ENCODE measurements at regions not wholly inside any gene's neighbourhood (a gene's known extent, or its start where the extent isn't known, plus 50 kb on each side); places are given as distances from the start of the nearest gene placed in this dataset.

DNA sequence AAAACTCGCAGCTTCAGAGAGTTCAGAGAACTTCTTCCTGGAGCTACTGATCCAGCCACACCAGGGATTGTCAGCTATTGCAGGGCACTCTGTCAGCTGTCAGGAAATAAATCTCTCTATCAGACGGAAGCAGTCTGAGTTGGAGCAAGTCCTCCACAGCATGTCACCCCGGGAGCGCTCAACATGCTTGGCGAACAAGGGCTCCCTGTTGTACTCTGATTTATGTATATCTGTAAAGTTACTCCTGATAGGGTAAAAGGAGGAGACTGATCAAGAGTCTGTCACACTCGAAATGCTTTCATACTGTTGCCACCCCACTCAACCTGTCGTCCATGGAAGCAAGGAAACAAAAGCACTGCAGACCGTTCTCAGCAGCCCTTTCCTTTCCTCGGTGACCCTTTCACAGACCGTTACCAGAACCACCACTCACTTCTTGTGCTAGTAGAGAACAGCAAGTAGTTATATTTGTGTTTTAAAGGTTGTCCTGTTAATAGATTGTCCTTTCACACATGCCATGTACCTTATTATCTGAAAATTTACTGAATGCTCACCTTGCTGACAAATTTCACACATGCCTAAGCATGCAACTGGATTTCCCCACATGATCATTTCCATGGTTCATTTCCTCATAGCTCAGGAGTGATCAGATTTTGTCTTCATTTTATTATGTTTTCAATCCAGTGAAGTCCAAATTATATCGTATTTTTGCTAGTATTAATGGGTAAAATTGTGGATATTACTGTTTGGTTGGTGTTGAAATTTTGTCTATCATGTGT is 2108.9 kb upstream of the TENM3 start:
- DNase-seq (ENCODE audit: low read depth), result peak; percentile 42

DNA sequence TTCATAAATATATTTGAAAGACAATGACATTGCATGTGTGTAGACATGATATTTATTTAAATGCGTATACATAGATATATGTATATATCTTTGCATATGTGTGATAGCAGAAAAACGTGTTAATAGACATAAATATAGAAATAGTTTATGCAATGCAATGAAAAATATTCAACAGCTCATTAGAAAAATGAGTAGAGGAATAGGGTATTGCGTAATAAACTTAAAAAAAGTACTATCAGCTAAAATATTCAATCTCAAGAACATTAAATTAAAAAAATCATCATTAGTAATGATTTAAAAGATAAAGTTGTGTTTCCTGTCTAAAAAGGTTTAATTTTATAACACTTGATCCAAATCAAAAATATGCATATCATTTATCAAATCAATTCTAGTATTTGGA is 2101.5 kb upstream of the TENM3 start:
- no peak for DNase-seq (ENCODE audit: low read depth)

DNA sequence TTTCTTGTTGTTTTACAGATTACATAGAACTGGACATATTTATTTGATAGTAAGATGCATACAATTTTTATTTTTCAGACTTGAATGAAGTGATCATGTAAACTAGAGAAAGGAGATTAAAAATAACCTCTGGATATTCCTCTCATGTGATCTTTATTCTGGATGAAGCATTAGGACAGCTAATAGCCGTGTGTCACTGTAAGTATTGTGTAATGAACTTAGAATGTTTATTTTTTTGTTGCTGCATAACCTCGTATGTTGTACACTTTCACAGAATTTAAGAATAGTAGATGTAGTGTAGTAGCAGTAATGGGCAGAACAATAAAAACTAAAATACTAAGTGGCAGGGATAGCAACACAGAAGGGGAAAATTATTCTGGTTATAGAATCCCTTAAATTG is 2094.5 kb upstream of the TENM3 start:
- DNase-seq (ENCODE audit: low read depth), result no peak

DNA sequence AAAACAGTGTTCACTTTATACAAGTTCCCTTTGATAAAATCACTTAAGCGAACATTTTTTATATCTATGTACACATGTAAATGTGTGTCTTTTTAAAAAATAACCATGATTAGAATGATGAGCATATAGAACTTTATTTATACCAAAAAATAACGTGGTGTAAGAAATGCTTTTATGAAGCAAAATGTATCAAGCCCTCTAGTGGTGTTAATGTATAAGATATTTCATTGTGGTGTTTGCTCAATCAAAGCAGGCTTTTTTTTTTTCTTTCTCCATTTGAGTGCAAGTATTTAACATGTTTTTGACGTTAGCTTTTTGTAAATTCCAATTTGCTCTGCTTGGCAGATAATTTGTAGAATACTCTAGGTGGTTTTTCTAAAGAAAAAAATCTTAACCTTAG is 2092.4 kb upstream of the TENM3 start:
- no peak for DNase-seq (ENCODE audit: low read depth)

DNA sequence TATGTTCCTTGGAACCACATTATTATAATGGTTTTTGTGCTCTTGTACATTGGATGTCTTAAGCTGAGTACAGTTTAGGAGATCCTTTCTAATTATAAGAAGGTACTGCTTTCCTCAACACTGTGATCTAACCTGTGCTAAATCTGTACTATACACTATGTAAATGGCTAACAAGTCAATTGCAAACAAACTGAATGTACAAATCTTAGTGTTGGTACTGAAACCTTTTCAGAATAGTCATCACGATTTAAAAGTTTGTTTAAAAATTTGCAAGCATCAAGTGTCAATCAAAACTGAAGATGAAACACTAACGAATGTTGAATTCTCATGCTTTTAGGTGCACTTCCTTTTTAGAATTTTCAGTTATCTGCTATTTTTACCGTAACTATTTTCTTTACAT is 2090.4 kb upstream of the TENM3 start:
- no peak for DNase-seq (ENCODE audit: low read depth)

DNA sequence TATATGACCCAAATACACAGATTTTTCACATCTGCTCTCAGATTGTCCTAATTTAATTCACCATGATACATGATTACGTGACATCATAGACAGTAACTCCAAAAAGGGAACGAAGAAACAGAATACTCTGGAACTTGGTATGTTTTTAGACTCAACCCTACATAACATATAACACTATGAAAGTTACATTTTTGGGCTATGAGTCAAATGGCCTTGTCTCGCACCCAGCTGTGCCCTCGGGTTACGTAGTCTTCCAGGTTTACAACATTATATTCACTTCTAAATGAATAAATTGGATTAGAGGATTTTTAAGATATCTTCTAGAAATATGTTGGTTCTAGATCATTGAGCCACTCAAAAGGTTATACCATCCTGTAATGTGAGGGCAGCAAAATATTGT is 2089.6 kb upstream of the TENM3 start:
- no peak for DNase-seq (ENCODE audit: low read depth)

DNA sequence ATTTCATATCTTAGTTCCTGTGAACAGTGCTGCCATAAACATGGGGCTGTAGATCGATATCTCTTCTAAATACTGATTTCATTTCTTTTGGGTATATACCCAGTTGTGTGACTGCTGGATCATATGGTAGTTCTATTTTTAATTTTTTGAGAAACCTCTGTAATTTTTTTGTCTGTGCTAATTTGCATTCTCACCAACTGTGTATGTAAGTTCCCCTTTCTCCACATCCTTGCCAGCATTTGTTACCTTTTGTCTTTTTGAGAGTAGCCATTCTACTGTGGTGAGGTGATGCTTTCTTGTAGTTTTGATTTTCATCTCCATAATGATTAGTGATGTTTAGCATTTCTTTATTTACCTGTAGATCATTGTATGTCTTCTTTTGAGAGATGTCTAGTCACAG is 2086.5 kb upstream of the TENM3 start:
- DNase-seq (ENCODE audit: low read depth), result no peak

DNA sequence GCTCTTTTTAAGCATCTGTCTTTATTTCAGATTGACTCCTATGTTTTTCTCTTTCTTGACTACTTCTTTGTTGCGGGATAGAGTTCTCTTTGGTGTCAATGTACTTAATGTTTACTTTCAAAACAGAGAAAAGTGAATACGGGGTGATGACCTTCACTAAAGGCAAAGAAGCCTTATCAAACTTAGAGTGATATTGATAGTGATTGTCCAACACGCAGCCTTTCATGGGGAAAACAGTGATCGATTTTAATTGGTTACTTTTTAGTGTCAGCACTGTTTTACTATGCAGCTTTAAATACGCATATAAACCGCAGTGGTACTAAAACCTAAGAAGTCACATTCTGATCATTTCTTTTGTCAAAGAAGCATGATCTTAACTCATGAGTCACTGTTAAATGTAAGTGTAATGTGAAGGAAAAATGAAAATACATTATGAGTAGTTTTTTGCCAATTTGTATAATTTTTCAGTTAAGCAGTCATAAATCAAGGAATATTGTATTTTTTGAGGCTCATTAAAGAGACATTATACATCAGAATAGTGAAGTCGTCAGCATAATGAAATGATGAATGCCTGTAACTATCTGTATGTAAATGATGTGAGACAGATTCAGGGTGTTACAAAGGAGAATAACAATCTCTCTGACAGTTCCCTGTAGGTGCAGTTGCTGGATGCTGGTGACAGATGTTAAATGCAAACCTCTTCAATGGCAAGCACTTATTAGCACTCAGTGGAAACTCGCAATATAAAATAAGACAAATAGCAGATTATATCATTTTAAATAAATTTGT is 2082.8 kb upstream of the TENM3 start:
- no peak for DNase-seq (ENCODE audit: low read depth)

DNA sequence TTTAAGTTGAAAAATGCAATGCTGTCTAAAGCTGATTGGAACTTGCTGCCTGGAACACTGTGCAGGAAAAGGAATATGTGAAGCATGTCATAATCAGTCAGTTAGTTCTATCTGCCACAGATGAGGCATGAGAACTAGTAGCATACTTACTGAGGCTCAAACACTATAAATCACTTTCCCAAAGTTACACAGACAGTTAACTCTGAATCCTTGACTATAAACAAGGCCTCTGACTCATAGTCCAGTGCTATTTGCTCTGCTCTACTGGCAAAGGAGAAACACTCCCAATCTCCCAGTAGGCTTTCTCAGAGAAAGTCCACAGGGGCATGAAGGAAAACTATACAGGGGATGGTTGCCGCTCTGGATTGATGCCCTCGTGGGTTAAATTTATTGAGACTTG is 2078.4 kb upstream of the TENM3 start:
- no peak for DNase-seq (ENCODE audit: low read depth)

DNA sequence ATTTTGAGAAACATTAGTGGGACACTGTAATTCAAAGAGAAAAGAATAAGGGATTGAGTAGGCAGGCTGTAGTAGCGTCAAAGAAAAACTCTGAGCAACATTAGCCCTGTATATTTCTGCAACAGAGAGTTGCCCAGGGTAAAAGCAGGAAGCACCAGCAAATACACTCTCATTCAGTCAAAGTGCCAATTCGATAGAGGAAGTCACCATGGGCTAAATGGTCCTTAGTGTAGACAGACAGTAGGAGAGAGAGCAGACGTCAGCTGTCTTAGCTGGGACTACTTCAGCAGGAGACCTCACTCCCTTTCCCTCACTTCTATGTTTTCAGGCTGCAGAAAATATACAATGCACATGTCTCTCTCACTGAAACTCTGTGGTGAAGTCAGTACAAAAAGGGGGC is 2073.8 kb upstream of the TENM3 start:
- DNase-seq (ENCODE audit: low read depth), result no peak

DNA sequence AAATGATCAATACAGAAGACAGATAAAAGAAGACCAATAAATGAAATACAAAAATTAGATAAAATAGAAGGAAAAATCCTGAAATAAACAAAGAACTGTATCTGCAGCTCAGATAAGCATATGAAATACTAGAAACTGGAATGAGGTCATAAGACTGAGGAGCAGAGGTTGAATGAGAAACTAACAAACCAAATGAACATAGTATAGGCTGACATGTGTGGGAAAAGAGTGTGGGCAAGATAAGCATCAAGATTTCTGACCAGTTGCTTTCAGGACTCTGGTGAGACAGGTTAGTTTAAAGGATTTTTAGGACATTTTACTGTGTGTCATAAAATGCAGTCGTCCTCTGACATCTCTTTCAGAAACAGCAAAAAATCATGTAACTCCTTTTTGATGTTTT is 2073.2 kb upstream of the TENM3 start:
- DNase-seq (ENCODE audit: low read depth), result no peak

DNA sequence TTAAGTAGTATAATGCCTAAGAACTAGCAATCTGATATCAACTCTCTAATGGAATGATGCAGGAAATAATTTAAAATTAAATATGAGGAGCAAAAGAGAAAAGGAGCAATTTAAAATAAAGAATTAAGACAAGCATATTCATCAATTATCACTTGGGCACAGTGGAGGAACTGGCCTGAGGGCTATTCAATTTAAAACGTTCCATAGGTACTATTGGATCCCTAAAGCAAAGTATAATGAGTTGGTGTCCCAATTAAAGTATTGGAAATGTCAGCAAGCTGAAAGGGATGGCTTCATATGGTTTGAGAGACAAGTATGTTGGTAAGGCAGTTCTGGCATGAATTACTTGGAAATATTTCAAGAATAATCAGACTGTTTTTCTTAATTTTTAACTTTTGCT is 2064.1 kb upstream of the TENM3 start:
- DNase-seq (ENCODE audit: low read depth), result no peak

DNA sequence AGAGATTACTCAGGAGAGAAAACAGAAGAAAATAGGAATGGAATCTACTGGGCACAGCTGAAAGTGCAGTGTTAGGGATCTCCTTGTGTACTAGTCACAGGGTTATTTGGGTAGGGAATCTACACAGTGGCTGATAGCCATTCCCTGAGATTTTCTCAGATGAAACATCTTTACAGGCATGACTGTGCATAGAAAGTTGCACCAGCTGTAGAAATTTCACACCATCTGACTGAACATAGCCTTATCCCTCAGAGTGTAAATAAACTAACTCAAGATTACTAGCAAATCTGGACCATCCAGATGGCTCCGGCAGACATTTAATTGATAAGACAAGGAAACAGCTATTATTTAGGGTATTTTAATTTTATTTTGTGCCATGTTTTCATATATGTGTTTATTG is 2053.5 kb upstream of the TENM3 start:
- DNase-seq (ENCODE audit: low read depth), result no peak

DNA sequence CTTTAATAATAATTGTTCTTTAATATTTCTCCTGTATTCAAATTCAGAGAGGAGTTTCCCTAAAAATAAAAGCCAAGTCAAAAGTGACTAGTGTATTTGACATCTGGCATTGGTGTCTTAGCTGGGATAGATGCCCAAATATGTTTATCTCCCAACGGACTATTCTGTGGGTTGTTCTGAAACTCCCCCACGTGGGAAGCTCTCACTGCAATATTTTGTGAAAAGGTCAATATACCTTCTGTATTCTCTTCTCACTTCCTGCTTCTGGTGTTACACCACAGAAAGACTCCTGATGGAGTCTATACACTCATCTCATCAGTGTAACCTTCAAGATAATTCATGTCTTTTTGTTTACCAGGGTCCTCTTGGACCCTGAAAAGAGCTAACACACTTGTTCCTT is 2052.8 kb upstream of the TENM3 start:
- DNase-seq (ENCODE audit: low read depth), result no peak

DNA sequence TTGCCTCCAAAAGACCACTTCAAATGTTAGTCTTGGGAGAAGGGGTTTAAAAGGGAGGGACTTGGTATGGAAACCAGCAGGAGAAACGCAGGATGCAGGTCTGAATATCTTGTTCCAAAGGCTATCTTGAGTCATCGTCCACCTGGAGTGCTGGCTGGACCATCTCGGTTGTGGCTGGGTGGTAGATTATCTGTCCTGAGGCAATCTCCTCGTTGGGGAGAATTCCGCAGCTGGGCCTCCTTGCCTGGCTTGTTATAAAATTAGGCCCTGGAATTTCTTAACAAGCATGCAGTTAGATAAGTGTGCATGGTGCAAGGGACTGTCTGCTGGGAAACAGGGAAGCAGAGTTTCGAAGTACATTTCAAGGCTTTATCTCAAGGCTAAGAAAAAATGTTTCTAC is 2045.7 kb upstream of the TENM3 start:
- no peak for DNase-seq (ENCODE audit: low read depth)

DNA sequence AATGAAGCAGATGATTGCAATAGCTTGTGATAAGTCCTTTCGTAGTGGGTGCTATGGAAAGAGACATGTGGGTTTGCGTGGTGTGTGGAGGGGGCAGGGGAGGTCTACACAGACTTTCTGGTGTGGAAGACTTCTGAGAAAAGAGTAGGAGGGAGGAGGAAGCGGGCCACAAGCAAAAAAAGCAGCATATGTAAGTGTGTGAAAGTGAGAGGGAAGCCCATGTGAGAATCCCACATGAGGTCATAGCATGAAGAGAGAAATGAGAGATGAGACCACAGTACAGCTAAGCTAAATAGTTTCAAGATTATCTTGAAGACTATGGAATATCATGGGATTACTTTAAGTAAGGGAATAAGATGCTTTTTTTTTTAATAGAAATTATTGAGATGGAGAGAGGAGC is 2039.9 kb upstream of the TENM3 start:
- no peak for DNase-seq (ENCODE audit: low read depth)

DNA sequence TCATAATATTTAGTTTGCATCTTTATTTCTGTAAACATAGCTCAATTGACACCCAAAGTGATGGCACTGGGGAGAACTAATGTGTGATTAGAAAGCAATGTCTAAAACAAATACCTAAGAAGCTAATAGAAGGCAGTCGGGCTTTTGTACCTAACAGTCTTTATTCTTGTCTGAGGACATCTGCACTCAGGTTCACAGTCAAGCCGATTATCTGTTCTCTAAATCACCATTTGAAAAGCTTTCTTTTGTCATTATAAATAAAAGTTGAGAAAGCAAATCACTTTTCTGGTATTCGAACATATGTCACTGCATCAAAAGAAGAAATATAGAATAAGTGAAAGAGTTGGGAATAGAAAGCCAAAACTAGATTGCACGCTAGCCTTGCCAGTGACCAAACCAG is 2037.9 kb upstream of the TENM3 start:
- DNase-seq (ENCODE audit: low read depth), result no peak

DNA sequence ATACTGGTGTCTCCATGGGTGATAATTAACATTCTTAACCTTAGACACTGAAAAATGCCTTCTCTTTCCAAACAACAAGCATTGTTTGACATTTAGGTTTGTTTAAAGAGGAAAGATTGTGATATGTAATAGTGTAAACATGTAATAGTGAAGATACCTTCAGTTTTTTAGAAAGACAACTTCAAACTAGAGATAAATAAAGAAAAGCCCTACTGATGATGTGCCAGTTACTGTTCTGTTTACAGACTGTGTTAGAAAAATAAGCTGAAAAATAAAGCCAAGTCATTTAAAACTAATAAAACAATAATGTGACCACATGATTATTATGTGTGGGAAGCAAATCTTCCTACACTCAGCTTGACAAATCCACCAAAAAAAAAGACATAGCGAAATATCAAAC is 2035.3 kb upstream of the TENM3 start:
- DNase-seq (ENCODE audit: low read depth), result no peak

DNA sequence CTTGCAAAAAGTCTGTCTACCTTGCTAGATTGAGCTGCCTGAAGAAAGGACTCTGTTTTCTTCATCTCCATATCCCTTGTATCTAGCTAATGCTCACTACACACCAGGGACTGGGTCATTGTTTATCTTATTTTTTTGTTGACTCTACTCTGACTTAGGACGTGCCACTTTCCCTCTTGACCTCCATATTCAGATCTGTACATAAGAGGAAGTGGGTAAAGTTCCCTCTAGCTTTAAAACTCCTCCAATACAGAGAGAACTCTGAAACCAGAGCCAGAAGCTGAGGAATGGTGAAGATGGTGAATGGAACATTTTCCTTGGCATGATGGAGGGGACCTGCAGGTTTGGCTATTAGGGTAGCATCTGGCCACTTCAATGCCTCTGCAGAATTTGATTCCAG is 2026.1 kb upstream of the TENM3 start:
- DNase-seq (ENCODE audit: low read depth), result no peak

DNA sequence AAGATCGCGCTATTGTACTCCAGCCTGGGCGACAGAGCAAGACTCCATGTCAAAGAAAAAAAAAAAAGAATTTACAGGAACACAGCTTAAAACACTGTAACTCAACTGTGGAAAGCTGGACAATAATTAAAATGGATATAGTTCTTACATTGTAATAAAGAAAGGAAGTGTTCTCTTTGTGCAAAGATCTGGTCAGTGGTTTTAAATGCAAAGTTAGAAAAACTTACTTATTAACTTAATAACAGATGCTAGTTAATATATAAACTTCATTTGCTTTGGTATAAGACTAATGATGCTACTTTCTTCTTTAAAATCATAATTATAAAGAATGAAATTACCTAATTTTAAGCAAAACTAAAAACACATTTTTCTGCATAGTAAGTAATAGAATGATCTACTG is 2024.1 kb upstream of the TENM3 start:
- no peak for DNase-seq (ENCODE audit: low read depth)

DNA sequence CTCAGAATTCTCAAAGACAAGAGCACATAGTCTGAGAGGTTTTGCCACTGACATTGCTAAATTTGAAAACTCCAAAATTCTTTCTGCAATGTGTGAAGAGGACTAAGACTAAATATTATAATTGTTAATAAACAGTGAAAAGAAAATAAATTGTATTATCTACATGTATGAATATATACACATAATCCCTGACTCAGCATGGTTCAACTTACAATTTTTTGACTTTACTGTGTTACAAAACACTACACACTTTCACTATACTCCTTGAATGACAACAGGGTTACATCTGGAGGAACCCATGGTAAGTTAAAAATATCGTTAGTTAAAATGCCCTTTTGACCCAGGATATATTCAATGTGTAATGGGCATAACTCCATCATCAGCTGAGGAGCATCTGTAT is 2017.2 kb upstream of the TENM3 start:
- DNase-seq (ENCODE audit: low read depth), result no peak

DNA sequence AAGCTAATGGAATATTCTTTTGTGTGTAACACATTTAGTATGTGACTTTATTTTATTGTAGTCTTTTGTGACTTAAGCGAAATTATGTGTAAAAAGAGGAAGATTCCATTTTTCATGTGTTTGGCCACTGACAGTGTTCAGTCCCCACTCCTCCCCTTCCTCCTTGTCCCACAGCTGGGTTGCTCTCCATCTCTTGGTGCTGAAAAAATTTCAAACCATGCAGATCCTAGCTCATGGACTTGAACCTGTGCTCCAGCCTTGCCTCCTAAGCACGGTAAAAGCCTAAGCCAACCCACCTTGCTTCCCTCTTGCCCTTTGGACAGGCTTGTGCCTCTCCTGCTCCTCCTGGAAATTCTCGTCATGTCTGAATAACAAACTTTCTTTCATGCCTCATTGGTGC is 2008.5 kb upstream of the TENM3 start:
- no peak for DNase-seq (ENCODE audit: low read depth)

DNA sequence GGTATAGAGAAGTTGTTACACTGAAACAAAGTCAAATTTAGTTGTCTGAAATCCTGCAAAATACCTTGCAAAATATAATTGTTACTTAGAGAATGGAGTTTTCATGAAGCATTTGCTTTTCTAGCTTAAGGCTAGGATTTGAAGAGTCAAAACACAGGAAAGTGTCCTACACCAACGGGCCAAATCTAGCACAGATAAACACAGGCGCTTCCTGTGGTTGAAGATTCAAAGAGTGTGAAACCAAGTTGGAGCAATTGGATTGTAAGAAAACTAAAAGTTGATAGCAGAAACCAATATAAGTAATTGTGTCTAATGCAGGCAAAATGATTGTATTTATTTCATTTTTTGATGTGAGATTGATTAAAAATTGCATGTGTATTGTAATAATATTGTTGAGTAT is 2002.5 kb upstream of the TENM3 start:
- DNase-seq (ENCODE audit: low read depth), result no peak

DNA sequence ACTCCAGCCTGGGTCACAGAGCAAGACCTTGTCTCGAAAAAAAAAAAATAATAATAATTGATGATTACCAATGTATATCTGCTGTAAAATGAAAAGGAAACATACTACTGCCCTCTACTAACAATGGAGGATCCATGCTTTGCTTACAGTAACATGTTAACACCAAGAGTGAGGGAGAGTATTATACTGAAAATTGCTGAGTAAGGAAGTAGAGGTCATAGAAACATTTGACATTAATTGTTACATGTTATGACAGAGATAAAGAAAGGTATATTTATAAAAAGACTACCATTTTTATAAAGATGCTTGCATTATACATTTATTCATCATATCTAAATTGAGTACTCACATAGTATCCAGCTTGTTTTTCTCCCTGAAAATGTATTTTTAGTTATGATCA is 1989.8 kb upstream of the TENM3 start:
- DNase-seq (ENCODE audit: low read depth), result no peak

Measured in CMK (cell line).